T-cell (primary cell): ENCODE measurements at regions not wholly inside any gene's neighbourhood (a gene's known extent, or its start where the extent isn't known, plus 50 kb on each side); places are given as distances from the start of the nearest gene placed in this dataset.
A peak's percentile ranks its signal among the peaks of the same experiment; 100 is the strongest.

Experiments used
- ATAC-seq, 4 experiments: fragments of 200-7000 bp in 3 of 4; fragments of 150-1000 bp in 1 of 4; cut with Tn5 transposase; replicated peaks in 1 of 4; 1 replicate in 3 of 4; 2 replicates in 1 of 4; pipeline ENCODE4 v1.10.0; 2021; ENCODE audit warnings: moderate library complexity in 3 of 4, mild to moderate bottlenecking in 2 of 4, moderate number of reproducible peaks in 1 of 4
- CTCF ChIA-PET, 2 donors: fragments of 300-600 bp; sonication (Branson Sonifier 250); formaldehyde crosslinking; loops; one replicate each; lab custom pipeline; 2022; ENCODE audit warnings: antibody characterized with exemption in 2 of 2; lab: Charles Lee
- POLR2A ChIA-PET, 2 donors: fragments of 300-600 bp; sonication (Branson Sonifier 250); formaldehyde crosslinking; loops; one replicate each; lab custom pipeline; 2022; ENCODE audit warnings: antibody characterized with exemption in 2 of 2; lab: Charles Lee
- DNase-seq, 35 experiments: peaks; one replicate each; pipeline versions ENCODE4 v3.0.0 to v3.0.0-alpha.2; 2013 to 2023
- H3K27ac ChIP-seq: one replicate; pipeline ENCODE4 v1.5.1; 2013; ENCODE audit warnings: low read length
- H3K27me3 ChIP-seq, 2 experiments: replicated peaks in 1 of 2; 1 replicate in 1 of 2; 2 replicates in 1 of 2; pipeline versions ENCODE4 v1.6.1 to v1.7.0; 2013; ENCODE audit warnings: low read length in 1 of 2, mixed read lengths in 1 of 2; ENCODE audit not compliant: control insufficient read depth in 2 of 2, insufficient read depth in 2 of 2; ENCODE audit errors: extremely low read depth in 1 of 2
- H3K36me3 ChIP-seq, 2 donors: 1 replicate in 1 of 2; 2 replicates in 1 of 2; pipeline versions ENCODE4 v1.6.1 to v1.7.0; 2013; ENCODE audit warnings: low read length in 1 of 2; ENCODE audit not compliant: control insufficient read depth in 2 of 2, insufficient read depth in 1 of 2; ENCODE audit errors: extremely low read depth in 1 of 2
- H3K4me1 ChIP-seq, 2 experiments: 1 replicate in 1 of 2; 2 replicates in 1 of 2; pipeline versions ENCODE4 v1.6.1 to v1.7.0; 2013; ENCODE audit warnings: low read length in 2 of 2, mixed read lengths in 1 of 2; ENCODE audit not compliant: insufficient read depth in 2 of 2, control insufficient read depth in 1 of 2; ENCODE audit errors: extremely low read depth in 1 of 2
- H3K4me3 ChIP-seq, 2 donors: 1 replicate in 1 of 2; 2 replicates in 1 of 2; pipeline versions ENCODE4 v1.5.1 to v1.7.0; 2013; ENCODE audit warnings: mild to moderate bottlenecking in 2 of 2, low read length in 1 of 2, moderate library complexity in 1 of 2; ENCODE audit not compliant: control insufficient read depth in 1 of 2; ENCODE audit errors: extremely low read depth in 1 of 2
- H3K9me3 ChIP-seq: 2 replicates; pipeline ENCODE4 v1.7.0; 2013
- H3K27ac Mint-ChIP-seq, 2 donors: one replicate each; pipeline ENCODE4 v1.8.0; 2020 to 2021; ENCODE audit warnings: mild to moderate bottlenecking in 2 of 2, mixed read lengths in 2 of 2
- H3K27me3 Mint-ChIP-seq, 2 donors: one replicate each; pipeline ENCODE4 v1.8.0; 2021 to 2022; ENCODE audit warnings: mixed read lengths in 2 of 2
- H3K36me3 Mint-ChIP-seq: one replicate; pipeline ENCODE4 v1.8.0; 2021; ENCODE audit warnings: mixed read lengths
- H3K4me1 Mint-ChIP-seq, 3 donors: one replicate each; pipeline ENCODE4 v1.8.0; 2020 to 2022; ENCODE audit warnings: mixed read lengths in 3 of 3, mild to moderate bottlenecking in 1 of 3
- H3K4me3 Mint-ChIP-seq, 3 donors: one replicate each; pipeline ENCODE4 v1.8.0; 2020 to 2022; ENCODE audit warnings: mild to moderate bottlenecking in 3 of 3, mixed read lengths in 3 of 3, moderate library complexity in 3 of 3
- H3K9me3 Mint-ChIP-seq, 3 donors: one replicate each; pipeline ENCODE4 v1.8.0; 2020 to 2022; ENCODE audit warnings: mixed read lengths in 3 of 3
- WGBS: methylation state at CpG from one replicate; pipeline ENCODE4 v1.1.5; 2013; ENCODE audit warnings: missing lambda C conversion rate; ENCODE audit not compliant: insufficient coverage; 5-methylcytosine and 5-hydroxymethylcytosine counted together

DNA sequence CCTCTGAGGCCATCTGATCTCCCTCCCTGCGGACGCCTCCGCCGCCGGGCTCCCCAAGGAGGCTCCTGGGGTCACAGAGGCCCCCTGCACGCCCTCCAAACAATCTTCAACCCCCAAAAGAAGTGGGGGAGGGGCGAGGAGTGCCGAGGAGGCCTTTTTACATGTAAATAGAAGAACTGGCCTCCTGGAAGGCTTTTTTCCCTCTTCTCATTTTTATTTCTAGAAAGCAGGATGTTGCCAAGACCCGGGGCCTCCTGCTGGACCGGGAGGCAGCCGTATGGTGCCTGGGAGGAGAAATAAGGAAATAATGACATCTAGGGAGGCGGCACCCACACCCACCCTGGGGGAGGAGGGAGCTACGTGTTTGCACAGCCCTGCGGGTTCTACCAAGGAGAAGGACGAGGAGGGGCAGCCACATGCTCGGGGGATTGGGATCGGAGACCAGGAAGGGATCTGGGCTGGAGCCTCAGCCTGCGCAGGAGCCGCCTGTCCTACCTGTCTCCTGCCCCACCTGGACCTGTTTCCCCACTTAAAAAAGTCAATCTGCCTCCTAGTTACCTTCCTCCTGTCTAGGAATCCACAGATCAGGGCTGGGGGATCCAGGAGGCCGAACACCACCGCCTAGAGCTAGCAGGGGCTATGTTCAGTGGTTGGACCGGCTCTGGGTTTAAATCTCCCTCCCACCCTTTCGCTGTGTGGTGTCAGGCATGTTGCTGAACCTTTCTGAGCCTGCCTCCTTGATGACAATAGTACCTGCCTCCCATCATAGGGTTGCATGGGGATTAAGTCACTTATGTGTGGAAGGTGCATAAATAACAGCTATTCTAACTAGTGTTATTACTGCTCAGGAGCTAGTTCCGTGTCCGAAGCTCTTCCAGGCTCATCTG, 175.7 kb upstream of the GSE1 start:
- ChIA-PET CTCF (no interaction called here), POLR2A (no interaction called here)
- DNase-seq (no peak), ATAC-seq (no peak)
- Mint-ChIP-seq H3K36me3 (no peaks in the 10 kb centered on the region), H3K4me3 (no peak overlapping the region), H3K9me3 (no peaks in the 10 kb centered on the region), H3K4me1 (no peaks in the 10 kb centered on the region), H3K27ac (no peak overlapping the region), H3K27me3 (no peaks in the 10 kb centered on the region)
- WGBS, result 74% methylated on average over 5 of the region's 25 CpGs
- no peak overlapping the region for H3K27ac ChIP-seq
- peaks cover 0 to 2% of the 10 kb centered on the region in 2 experiments for H3K27me3 ChIP-seq
- no peak overlapping the region for H3K4me3 ChIP-seq
- no peaks in the 10 kb centered on the region for H3K9me3 ChIP-seq
- H3K36me3 ChIP-seq, result no peaks in the 10 kb centered on the region
- H3K4me1 ChIP-seq, result no peaks in the 10 kb centered on the region

DNA sequence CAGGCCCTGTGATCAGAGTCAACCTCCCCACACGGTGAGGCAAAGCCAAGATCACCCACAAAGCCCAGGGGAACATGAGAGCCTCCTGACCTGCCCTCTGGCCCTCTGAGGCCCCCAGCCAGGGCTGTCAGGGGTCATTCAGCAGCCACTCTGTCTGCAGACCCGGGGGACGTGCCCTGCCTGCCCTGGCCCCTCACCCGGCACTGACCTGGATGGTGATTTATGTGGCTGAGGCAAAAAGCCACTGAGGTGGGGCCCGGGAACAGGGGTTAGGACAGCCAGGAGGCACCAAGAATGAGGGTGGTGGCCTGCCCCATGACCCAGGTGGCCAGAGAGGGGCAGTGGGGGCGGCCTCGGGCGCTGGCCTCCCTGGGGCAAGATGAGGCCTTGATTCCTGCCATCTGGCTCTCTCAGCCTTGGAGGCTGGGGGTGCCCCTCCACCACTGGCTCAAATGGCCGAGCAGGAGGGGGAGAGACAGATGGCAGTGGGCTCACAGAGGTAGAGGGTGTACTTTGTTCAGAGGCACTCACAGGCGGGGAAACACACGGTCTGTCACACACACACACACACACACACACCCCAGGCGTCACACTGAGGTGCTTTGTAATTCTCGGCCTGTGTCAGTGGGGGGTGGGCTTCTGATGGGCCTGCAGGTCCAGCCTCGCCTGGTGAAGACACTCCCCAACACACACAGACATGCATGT, 174.0 kb upstream of the GSE1 start:
- no peak overlapping the region for H3K27ac Mint-ChIP-seq
- H3K36me3 Mint-ChIP-seq, result no peaks in the 10 kb centered on the region
- no peak overlapping the region for H3K27ac ChIP-seq
- no peaks in the 10 kb centered on the region for H3K4me1 Mint-ChIP-seq
- no peaks in the 10 kb centered on the region for H3K9me3 ChIP-seq
- no peak overlapping the region for H3K4me3 Mint-ChIP-seq
- H3K4me1 ChIP-seq, result no peaks in the 10 kb centered on the region
- no peaks in the 10 kb centered on the region for H3K36me3 ChIP-seq
- WGBS, result 78% methylated on average over 7 of the region's 14 CpGs
- H3K27me3 Mint-ChIP-seq, result no peaks in the 10 kb centered on the region
- H3K4me3 ChIP-seq, result no peak overlapping the region
- ATAC-seq (no peak), DNase-seq (no peak)
- ChIA-PET CTCF (no interaction called here), POLR2A (no interaction called here)
- no peaks in the 10 kb centered on the region for H3K9me3 Mint-ChIP-seq
- peaks cover 0 to 2% of the 10 kb centered on the region in 2 experiments for H3K27me3 ChIP-seq

DNA sequence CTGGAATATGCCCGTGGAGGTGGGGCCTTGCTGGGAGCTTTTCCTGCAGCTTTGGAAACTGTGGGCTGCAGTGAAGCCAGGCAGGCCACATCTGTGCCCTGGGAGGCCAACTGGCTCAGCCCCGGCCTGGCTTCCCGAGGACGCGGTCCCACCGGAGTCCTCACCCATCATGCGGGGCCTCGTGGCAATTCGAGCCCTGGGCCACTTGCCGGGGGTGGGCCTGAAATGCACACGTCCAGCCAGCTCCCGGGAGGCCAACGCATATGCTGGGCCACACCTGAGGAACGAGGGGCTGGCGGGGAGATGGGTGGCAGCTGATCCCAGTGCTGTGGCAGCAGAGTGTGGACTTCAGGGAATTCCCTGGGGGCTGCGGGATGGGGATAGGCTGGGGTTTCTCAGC, 172.4 kb upstream of the GSE1 start:
- no peak overlapping the region for H3K4me3 Mint-ChIP-seq

DNA sequence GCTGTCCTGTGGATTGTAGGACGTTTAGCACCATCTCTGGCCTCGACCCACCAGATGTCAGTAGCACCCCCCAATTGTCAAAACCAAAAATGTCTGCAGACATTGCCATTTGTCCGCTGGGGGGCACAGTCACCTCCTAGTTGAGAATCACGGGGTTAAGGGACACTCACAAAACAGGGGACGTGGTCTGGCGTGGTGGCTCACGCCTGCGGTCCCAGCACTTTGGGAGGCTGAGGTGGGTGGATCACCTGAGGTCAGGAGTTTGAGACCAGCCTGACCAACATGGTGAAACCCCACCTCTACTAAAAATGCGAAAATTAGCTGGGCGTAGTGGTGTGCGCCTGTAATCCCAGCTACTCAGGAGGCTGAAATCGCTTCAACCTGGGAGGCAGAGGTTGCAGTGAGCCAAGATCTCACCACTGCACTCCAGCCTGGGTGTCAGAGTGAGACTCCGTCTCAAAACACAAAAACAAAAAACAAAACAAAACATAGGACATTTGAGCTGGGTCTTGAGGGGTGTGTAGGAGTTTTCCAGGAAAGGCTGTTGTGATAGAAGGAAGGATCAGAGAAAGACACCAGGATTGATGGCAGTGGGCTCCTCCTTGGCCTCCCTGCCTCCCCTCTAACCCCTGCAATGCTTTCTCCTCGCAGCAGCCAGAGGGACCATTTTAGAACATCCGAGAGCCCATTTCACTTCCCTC, 171.8 kb upstream of the GSE1 start:
- POLR2A ChIA-PET, result no interaction called here
- H3K4me1 ChIP-seq, result peaks cover 0 to 18% of the 10 kb centered on the region in 2 experiments
- no peaks in the 10 kb centered on the region for H3K27me3 Mint-ChIP-seq
- H3K4me3 Mint-ChIP-seq, result no peak overlapping the region
- no peak for ATAC-seq
- H3K4me1 Mint-ChIP-seq, result peaks cover 2 to 7% (median 4%) of the 10 kb centered on the region in 3 donors
- peak in 1 of 35 experiments; percentile 41 for DNase-seq
- CTCF ChIA-PET, result no interaction called here
- H3K9me3 Mint-ChIP-seq, result no peaks in the 10 kb centered on the region
- H3K4me3 ChIP-seq, result no peak overlapping the region
- peaks cover 0 to 4% of the 10 kb centered on the region in 2 experiments for H3K27me3 ChIP-seq
- H3K36me3 Mint-ChIP-seq, result no peaks in the 10 kb centered on the region
- no peak overlapping the region for H3K27ac Mint-ChIP-seq
- no peak overlapping the region for H3K27ac ChIP-seq
- WGBS, result 97% methylated on average over 6 of the region's 15 CpGs
- no peaks in the 10 kb centered on the region for H3K36me3 ChIP-seq
- H3K9me3 ChIP-seq, result no peaks in the 10 kb centered on the region

More for the DNA sequence above, 172.4 kb upstream of the GSE1 start:
- Mint-ChIP-seq H3K4me1 (peaks cover 0 to 7% (median 4%) of the 10 kb centered on the region in 3 donors), H3K36me3 (no peaks in the 10 kb centered on the region), H3K27ac (no peak overlapping the region), H3K27me3 (no peaks in the 10 kb centered on the region), H3K9me3 (no peaks in the 10 kb centered on the region)
- no peak overlapping the region for H3K4me3 ChIP-seq
- WGBS, result 88% methylated on average over 16 of the region's 16 CpGs
- ATAC-seq (no peak), DNase-seq (no peak)
- H3K27me3 ChIP-seq, result peaks cover 0 to 4% of the 10 kb centered on the region in 2 experiments
- peaks cover 0 to 13% of the 10 kb centered on the region in 2 experiments for H3K4me1 ChIP-seq
- no peak overlapping the region for H3K27ac ChIP-seq
- CTCF ChIA-PET, result no interaction called here
- POLR2A ChIA-PET, result no interaction called here
- no peaks in the 10 kb centered on the region for H3K9me3 ChIP-seq
- H3K36me3 ChIP-seq, result no peaks in the 10 kb centered on the region

DNA sequence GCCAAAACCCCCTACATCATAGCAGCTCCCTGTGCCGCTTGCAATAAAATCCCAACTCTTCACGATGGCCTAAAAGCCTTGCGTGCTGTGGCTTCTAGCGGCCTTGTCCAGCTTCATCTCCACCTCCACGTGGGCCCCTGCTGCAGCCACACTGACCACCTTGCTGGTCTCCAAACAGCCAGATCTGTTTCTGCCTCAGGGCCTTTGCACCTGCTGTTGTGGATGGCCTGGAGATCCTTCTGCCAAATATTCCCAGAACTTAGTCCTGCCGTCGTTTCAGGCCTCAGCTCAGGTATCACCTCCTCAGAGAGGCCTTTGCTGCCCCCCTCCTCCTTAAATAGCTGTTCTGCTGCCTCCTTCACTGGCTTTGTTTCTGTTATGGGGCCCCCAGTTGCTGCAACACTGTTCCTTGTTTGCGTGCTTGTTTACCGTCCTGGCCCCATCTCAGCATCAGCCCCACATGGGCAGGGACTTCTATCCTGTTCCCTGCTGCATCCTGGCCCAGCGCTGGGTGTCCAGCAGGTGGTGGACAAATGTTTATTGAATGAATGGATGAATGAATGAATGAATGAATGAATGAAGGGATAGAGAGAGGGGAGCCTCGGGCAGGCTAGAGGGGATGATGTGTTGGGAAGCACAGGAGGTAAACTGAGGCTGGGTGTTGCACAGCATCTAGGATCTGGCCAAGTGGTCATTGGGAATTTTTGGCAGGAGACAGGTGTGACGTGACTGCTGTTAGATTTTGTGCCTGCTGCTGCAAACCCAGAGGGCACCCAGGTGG, 171.0 kb upstream of the GSE1 start:
- Mint-ChIP-seq H3K27ac (no peak overlapping the region), H3K9me3 (no peaks in the 10 kb centered on the region), H3K27me3 (no peaks in the 10 kb centered on the region), H3K4me3 (no peak overlapping the region), H3K36me3 (no peaks in the 10 kb centered on the region), H3K4me1 (peaks cover 2 to 7% (median 5%) of the 10 kb centered on the region in 3 donors)
- POLR2A ChIA-PET, result no interaction called here
- no peak for ATAC-seq
- Histone ChIP-seq H3K36me3 (no peaks in the 10 kb centered on the region), H3K4me3 (no peak overlapping the region), H3K27me3 (peaks cover 0 to 3% of the 10 kb centered on the region in 2 experiments), H3K4me1 (peaks cover 0 to 20% of the 10 kb centered on the region in 2 experiments), H3K27ac (no peak overlapping the region), H3K9me3 (no peaks in the 10 kb centered on the region)
- CTCF ChIA-PET, result no interaction called here
- 79% methylated on average over 10 of the region's 12 CpGs for WGBS
- no peak for DNase-seq

DNA sequence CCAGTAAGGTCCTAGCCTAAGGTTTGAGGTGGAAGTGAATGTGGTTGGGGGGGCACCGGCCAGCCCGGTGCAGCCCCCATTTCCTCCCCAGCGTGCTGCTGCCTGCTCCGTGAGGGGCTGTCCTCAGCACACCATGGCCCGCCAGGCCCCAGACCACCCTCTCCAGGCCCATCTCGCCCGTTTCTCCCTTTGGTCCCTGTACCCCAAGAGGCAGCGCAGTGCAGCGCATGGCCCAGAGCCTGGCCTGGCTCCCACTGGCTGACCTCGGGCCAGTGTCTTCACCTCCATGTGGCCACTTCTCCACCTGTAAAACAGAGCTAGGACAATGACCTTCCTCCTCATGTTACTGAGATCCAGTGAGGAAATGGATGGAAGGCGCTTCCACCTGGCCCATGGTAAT, 170.0 kb upstream of the GSE1 start:
- H3K4me3 ChIP-seq, result no peak overlapping the region
- H3K27ac ChIP-seq, result no peak overlapping the region
- CTCF ChIA-PET, result no interaction called here
- peaks cover 0 to 2% of the 10 kb centered on the region in 2 experiments for H3K27me3 ChIP-seq
- peaks cover 12 to 16% (median 15%) of the 10 kb centered on the region in 3 donors for H3K4me1 Mint-ChIP-seq
- ATAC-seq, result no peak
- H3K27ac Mint-ChIP-seq, result no peak overlapping the region
- no peak overlapping the region for H3K4me3 Mint-ChIP-seq
- H3K9me3 ChIP-seq, result no peaks in the 10 kb centered on the region
- DNase-seq, result no peak
- POLR2A ChIA-PET, result no interaction called here
- H3K4me1 ChIP-seq, result peaks cover 6 to 31% of the 10 kb centered on the region in 2 experiments
- no peaks in the 10 kb centered on the region for H3K36me3 ChIP-seq
- H3K9me3 Mint-ChIP-seq, result no peaks in the 10 kb centered on the region
- 100% methylated on average over 7 of the region's 11 CpGs for WGBS
- no peaks in the 10 kb centered on the region for H3K36me3 Mint-ChIP-seq
- H3K27me3 Mint-ChIP-seq, result no peaks in the 10 kb centered on the region
